ENCODE measurements at regions not wholly inside any gene's neighbourhood (a gene's known extent, or its start where the extent isn't known, plus 50 kb on each side); places are given as distances from the start of the nearest gene placed in this dataset.

- Histone ChIP-seq H4K20me1 (ENCODE audit: insufficient read depth, low read length) (no peaks in the 10 kb centered on the region), H2AFZ (ENCODE audit: low read length) (no peak overlapping the region), H3K4me1 (ENCODE audit: insufficient read depth, low read length, severe bottlenecking) (no peaks in the 10 kb centered on the region), H3K9me3 (ENCODE audit: low read length) (no peaks in the 10 kb centered on the region), H3K9ac (ENCODE audit: low read length) (no peak overlapping the region), H3K79me2 (ENCODE audit: insufficient read depth, low read length) (no peaks in the 10 kb centered on the region), H3K27me3 (ENCODE audit: insufficient read depth, low read length) (no peaks in the 10 kb centered on the region), H3K4me3 (ENCODE audit: low read depth, low read length, poor library complexity, severe bottlenecking) (no peak overlapping the region), H3K27ac (ENCODE audit: low read depth, low read length, poor library complexity, severe bottlenecking) (no peak overlapping the region), H3F3A (ENCODE audit: insufficient read depth, low read length) (no peaks in the 10 kb centered on the region), H3K4me2 (ENCODE audit: low read length) (no peak overlapping the region), H3K9me2 (ENCODE audit: low read depth, low read length) (no peaks in the 10 kb centered on the region), H3K36me3 (ENCODE audit: insufficient read depth, low read length) (no peaks in the 10 kb centered on the region)
- TF ChIP-seq, protein P1, sequence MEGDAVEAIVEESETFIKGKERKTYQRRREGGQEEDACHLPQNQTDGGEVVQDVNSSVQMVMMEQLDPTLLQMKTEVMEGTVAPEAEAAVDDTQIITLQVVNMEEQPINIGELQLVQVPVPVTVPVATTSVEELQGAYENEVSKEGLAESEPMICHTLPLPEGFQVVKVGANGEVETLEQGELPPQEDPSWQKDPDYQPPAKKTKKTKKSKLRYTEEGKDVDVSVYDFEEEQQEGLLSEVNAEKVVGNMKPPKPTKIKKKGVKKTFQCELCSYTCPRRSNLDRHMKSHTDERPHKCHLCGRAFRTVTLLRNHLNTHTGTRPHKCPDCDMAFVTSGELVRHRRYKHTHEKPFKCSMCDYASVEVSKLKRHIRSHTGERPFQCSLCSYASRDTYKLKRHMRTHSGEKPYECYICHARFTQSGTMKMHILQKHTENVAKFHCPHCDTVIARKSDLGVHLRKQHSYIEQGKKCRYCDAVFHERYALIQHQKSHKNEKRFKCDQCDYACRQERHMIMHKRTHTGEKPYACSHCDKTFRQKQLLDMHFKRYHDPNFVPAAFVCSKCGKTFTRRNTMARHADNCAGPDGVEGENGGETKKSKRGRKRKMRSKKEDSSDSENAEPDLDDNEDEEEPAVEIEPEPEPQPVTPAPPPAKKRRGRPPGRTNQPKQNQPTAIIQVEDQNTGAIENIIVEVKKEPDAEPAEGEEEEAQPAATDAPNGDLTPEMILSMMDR (IDR thresholded peaks at IDR 0.05; ENCODE audit: low read length) = no peak
- TF ChIP-seq EZH2 (IDR thresholded peaks at IDR 0.05; ENCODE audit: borderline replicate concordance, low read length) = no peak
Measured at GRCh38 chr13:73499695-73500094, 440.9 kb downstream of the KLF5 start.

DNA sequence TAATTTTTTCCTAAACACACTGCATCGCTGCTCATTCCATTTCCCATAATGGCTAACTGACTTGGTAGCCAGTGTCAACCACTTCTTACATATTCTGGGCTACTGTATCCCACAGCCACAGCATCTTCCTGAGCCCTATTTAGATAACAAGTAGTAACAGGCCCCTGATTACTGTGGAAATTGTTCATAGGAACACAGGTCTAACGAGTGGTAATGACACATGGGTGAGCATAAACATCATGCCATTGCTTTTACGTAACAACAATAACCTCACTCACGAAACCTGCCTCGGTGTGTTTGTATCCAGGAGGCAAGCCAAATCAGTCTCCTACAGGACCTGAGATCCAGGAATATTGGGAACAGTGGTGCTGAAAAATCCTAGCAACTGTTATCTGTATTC is 438.6 kb downstream of the KLF5 start:
- Histone ChIP-seq H3K36me3 (ENCODE audit: insufficient read depth, low read length) (no peaks in the 10 kb centered on the region), H3K9me3 (ENCODE audit: low read length) (no peaks in the 10 kb centered on the region), H3K9me2 (ENCODE audit: low read depth, low read length) (no peaks in the 10 kb centered on the region), H3K27ac (ENCODE audit: low read depth, low read length, poor library complexity, severe bottlenecking) (no peak overlapping the region), H2AFZ (ENCODE audit: low read length) (no peak overlapping the region), H3K9ac (ENCODE audit: low read length) (no peak overlapping the region), H4K20me1 (ENCODE audit: insufficient read depth, low read length) (no peaks in the 10 kb centered on the region), H3K4me1 (ENCODE audit: insufficient read depth, low read length, severe bottlenecking) (no peaks in the 10 kb centered on the region), H3F3A (ENCODE audit: insufficient read depth, low read length) (no peaks in the 10 kb centered on the region), H3K79me2 (ENCODE audit: insufficient read depth, low read length) (no peaks in the 10 kb centered on the region), H3K4me2 (ENCODE audit: low read length) (no peak overlapping the region), H3K4me3 (ENCODE audit: low read depth, low read length, poor library complexity, severe bottlenecking) (no peak overlapping the region), H3K27me3 (ENCODE audit: insufficient read depth, low read length) (no peaks in the 10 kb centered on the region)
- TF ChIP-seq, protein P1 (IDR thresholded peaks at IDR 0.05; ENCODE audit: low read length) = no peak
- TF ChIP-seq EZH2 (IDR thresholded peaks at IDR 0.05; ENCODE audit: borderline replicate concordance, low read length) = no peak

DNA sequence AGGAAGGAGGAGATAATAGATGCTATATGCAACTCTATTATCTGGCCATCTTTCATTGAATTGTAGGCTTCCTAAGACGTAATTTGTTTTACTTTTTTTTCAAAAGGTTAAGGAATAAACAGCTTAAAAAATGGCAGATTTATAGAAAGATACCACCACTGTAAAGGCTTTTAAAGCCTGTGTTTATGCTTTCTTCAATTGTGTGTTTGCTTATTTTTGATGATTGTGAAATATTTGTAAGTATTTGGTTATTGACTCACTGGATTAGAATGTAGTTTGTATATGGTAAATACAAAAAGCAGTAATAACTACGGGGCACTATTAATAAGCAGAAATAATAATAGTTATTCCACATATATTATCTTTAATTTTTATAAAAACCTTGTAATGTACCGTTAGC is 437.9 kb downstream of the KLF5 start:
- TF ChIP-seq, protein P1 (IDR thresholded peaks at IDR 0.05; ENCODE audit: low read length) = no peak
- Histone ChIP-seq H3K27ac (ENCODE audit: low read depth, low read length, poor library complexity, severe bottlenecking) (no peak overlapping the region), H4K20me1 (ENCODE audit: insufficient read depth, low read length) (no peaks in the 10 kb centered on the region)

More for the DNA sequence above, 437.9 kb downstream of the KLF5 start:
- H3K4me2 ChIP-seq (ENCODE audit: low read length) = no peak overlapping the region
- H3K79me2 ChIP-seq (ENCODE audit: insufficient read depth, low read length) = no peaks in the 10 kb centered on the region
- H3K4me3 ChIP-seq (ENCODE audit: low read depth, low read length, poor library complexity, severe bottlenecking) = no peak overlapping the region
- H2AFZ ChIP-seq (ENCODE audit: low read length) = no peak overlapping the region
- no peaks in the 10 kb centered on the region for H3K4me1 ChIP-seq (ENCODE audit: insufficient read depth, low read length, severe bottlenecking)
- no peaks in the 10 kb centered on the region for H3K9me2 ChIP-seq (ENCODE audit: low read depth, low read length)
- H3K36me3 ChIP-seq (ENCODE audit: insufficient read depth, low read length) = no peaks in the 10 kb centered on the region
- H3K9me3 ChIP-seq (ENCODE audit: low read length) = no peaks in the 10 kb centered on the region
- no peak overlapping the region for H3K9ac ChIP-seq (ENCODE audit: low read length)
- no peaks in the 10 kb centered on the region for H3K27me3 ChIP-seq (ENCODE audit: insufficient read depth, low read length)
- H3F3A ChIP-seq (ENCODE audit: insufficient read depth, low read length) = no peaks in the 10 kb centered on the region
